Stimulated activated CD8-positive, alpha-beta memory T cell treated with anti-CD3 and anti-CD28 coated beads, Interleukin-15, amount 100 ng/mL, for 48 hours (primary cell): ENCODE measurements at regions not wholly inside any gene's neighbourhood (a gene's known extent, or its start where the extent isn't known, plus 50 kb on each side); places are given as distances from the start of the nearest gene placed in this dataset.

Experiments
- DNase-seq, 2 donors: peaks; one replicate each; pipeline ENCODE4 v3.0.0-alpha.2; 2020; ENCODE audit warnings: low read depth in 2 of 2

GRCh38 chr7:41524876-41525275 lies 178.0 kb downstream of the INHBA start:
- DNase-seq, result no peak

- no peak for DNase-seq
These were observed 182.4 kb downstream of the INHBA start for GRCh38 chr7:41520445-41520844.

GRCh38 chr7:41517771-41518170 lies 185.1 kb downstream of the INHBA start:
- DNase-seq, result no peak

- DNase-seq, result no peak
These were observed 194.1 kb downstream of the INHBA start for GRCh38 chr7:41508755-41509154.

- no peak for DNase-seq
These were observed 195.1 kb downstream of the INHBA start for GRCh38 chr7:41507686-41508268.

- no peak for DNase-seq
These were observed 198.5 kb downstream of the INHBA start for GRCh38 chr7:41504214-41504980.

GRCh38 chr7:41503438-41503837 lies 199.5 kb downstream of the INHBA start:
- DNase-seq, result no peak

- no peak for DNase-seq
These were observed 201.4 kb downstream of the INHBA start for GRCh38 chr7:41501466-41501865.

GRCh38 chr7:41501006-41501405 lies 201.9 kb downstream of the INHBA start:
- no peak for DNase-seq

GRCh38 chr7:41492603-41493002 lies 210.3 kb downstream of the INHBA start:
- no peak for DNase-seq

- DNase-seq, result no peak
These were observed 210.9 kb downstream of the INHBA start for GRCh38 chr7:41491883-41492471.

GRCh38 chr7:41491308-41491707 lies 211.6 kb downstream of the INHBA start:
- DNase-seq, result no peak

GRCh38 chr7:41489885-41490284 lies 213.0 kb downstream of the INHBA start:
- DNase-seq, result no peak

GRCh38 chr7:41487229-41487940 lies 215.5 kb downstream of the INHBA start:
- DNase-seq, result no peak

GRCh38 chr7:41481353-41481752 lies 221.5 kb downstream of the INHBA start:
- DNase-seq, result no peak

GRCh38 chr7:41478187-41478586 lies 224.7 kb downstream of the INHBA start:
- DNase-seq, result no peak

- DNase-seq, result no peak
These were observed 226.5 kb downstream of the INHBA start for GRCh38 chr7:41476460-41476803.

- DNase-seq, result no peak
These were observed 227.0 kb downstream of the INHBA start for GRCh38 chr7:41475801-41476459.

- no peak for DNase-seq
These were observed 230.3 kb downstream of the INHBA start for GRCh38 chr7:41472427-41473125.

- DNase-seq, result no peak
These were observed 232.8 kb downstream of the INHBA start for GRCh38 chr7:41470081-41470480.

GRCh38 chr7:41467596-41467995 lies 235.3 kb downstream of the INHBA start:
- no peak for DNase-seq
